NCI-H1694 treated with DMSO at 0.1 percent for 48 hours (cell line): ENCODE measurements at regions not wholly inside any gene's neighbourhood (a gene's known extent, or its start where the extent isn't known, plus 50 kb on each side); places are given as distances from the start of the nearest gene placed in this dataset.
"Not testable (repeated sequence)": the region's sequence is repeated elsewhere in the genome, so short reads cannot be mapped to it uniquely, and the experiment has no call there.

Experiments
- DNase-seq: peaks from one replicate; lab custom pipeline; 2025; lab: John Stamatoyannopoulos, UW

DNA sequence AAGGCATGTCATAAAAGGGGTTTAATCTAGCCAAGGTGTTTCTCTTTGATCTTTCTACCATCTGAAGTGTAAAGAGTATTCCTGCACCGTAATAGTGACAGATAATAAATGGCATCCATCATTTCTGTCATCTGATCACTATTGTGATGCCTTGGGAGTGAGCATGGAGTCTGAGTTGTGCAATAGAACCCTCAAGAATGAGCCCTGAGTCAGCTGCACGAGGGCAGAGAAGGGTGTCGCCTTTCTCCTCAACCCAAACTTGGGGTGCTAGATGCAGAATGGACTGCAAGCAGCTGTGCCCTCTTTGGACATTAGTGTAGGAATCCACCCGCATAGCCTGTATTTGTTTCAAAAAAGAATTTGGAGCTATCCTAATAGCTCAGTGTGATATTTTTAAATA, 115.2 kb downstream of the ZNF37A start:
- no peak for DNase-seq

DNA sequence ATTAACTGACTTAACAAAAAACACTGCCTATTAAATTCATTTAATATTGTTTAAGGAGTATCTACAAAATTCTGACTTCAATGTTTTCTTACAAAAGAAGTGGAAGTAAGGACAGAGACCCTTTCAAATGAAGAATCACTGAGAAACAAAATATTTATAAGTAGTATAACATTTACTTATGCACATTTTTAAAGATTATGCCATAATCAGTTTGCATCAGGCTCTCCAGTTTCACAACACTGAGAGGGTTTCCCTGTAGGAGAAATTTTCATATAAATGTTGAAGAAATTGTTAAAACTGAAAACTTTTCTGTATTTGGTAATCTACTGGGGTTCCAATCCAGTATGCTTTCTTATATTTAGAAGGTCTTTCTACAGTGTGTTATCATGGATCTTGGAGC, 115.6 kb downstream of the ZNF37A start:
- DNase-seq, result not testable (repeated sequence)

DNA sequence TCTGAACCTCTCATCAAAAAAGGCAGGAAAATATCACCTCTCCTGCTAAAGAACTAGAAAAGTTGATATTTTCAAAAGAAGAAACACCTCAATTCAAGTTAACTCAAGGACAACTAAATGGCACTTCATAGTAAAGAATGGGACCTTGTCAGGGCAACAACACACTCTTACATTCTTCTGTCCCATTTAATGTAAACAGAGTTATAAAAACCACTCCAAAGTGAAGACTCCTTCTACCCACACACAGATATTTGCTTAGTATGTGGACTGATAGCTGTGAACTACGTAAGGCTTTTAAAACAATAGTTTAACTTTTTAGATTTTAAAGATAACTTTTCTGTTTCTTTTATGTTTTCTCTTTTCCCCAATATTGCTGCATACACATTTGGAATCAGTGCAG, 118.3 kb downstream of the ZNF37A start:
- no peak for DNase-seq

DNA sequence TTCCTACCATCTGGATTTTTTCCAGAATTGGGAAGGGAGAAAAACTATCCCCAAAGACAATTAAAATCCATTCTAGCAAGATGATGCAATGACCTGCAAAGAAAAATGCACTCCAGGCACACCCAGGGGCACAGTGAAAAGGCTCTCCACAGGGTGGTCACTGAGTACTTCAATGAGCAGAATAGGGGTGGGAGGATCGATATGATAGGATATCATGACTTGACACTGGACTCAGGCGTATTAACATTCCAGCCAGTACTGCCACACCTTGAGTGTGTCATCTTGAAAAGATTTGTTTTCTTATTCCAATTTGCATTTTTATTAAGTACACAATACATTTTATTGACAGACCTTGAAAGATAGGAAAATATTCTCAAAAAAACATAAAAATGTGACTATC, 132.2 kb downstream of the ZNF37A start:
- no peak for DNase-seq

DNA sequence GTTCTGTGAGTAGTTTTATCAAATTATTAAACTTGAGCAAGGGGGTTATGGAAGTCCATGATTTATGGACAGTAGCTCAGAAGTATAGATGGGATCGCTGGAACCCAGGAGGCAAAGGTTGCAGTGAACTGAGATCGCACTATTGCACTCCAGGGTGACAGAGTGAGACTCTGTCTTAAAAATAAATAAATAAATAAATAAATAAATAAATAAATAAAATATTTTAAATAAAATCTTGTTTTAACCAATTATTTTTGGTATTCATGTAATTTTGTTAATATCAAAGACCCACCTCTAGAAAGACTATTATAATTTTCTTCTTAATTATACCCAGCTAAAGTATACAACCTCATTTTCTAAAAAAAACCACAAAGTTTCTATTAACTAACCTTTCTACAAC, 134.3 kb downstream of the ZNF37A start:
- DNase-seq, result no peak

DNA sequence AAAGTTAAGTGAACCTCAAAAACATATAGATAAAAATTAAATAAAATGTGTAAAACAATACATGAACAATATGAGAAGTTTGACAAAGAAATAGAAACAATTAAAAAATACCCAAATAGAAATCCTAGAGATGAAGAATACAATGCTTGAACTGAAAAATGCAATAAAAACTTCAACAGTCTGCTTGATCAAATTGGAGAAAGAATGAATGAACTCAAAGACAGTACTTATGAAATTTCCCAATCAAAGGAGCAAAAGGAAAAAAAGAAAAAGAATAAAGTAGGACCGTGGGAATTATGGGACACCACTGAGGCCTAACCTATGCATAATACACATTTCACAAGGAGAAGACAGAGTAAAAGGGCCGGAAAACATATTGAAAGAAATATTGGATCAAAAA, 144.3 kb downstream of the ZNF37A start:
- DNase-seq, result not testable (repeated sequence)

DNA sequence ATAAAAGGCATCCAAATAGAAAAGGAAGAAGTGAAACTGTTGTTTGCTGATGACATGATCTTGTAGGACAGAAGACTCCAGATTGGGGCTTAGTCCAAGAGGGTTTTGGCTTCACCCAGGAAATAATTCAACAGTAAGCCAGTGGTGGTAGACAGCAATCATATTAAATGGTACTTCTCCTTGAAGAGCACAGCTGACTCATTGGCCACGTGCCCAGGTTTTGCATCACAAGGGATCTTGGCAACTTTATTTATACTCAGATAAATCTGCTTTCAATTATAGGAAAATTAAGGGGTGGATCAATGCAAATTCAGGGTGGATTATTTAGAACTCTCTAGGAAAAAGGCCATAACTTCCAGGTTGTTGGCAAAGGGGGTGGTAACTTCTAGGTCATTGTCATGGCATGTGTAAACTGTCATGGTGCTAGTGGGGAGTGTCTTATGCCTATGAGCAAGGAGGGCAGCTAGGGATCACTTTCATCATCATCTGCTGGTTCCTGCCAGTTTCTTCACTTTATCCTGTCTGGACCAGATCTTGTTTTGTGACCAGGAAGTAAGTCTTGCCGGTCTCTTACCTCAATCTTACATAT, 148.0 kb downstream of the ZNF37A start:
- not testable (repeated sequence) for DNase-seq

DNA sequence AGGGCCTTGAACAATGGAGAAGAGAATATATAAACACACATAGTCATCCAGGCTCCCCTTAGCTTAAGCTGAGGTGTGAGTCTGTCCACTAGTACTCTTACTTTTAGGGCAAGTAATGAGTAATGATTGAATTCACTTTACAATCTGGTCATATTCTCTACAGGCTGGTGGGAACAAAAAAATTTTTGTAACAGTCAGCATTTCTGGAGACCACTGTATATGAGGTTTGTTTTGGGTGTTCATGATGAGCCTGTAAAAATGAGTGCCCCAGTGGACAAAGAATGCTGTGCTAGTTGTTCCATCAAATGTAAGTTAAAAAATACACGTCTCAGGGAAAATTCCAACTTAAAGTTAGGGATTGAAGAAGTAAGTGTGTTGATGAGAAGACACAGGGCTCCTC, 154.0 kb downstream of the ZNF37A start:
- not testable (repeated sequence) for DNase-seq

DNA sequence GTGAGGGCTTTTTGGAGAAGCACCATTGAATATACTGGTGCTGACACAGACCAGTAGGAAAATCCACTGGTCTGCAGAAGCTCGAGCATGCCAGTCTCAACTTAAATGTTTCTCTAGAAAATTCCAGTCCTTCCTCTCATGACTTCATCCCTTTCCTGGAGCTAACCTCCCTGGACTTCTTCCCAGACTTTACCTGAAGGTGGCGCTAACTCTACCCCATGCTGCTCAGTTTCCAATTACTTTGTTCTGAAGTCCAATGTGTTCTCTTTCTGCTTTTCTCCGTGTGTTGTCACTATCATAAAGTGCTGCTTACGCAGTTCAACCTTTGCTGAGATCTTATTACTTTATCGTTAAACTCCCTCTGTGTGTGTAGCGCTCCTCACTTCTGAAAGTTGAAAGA, 158.4 kb downstream of the ZNF37A start:
- DNase-seq, result not testable (repeated sequence)

DNA sequence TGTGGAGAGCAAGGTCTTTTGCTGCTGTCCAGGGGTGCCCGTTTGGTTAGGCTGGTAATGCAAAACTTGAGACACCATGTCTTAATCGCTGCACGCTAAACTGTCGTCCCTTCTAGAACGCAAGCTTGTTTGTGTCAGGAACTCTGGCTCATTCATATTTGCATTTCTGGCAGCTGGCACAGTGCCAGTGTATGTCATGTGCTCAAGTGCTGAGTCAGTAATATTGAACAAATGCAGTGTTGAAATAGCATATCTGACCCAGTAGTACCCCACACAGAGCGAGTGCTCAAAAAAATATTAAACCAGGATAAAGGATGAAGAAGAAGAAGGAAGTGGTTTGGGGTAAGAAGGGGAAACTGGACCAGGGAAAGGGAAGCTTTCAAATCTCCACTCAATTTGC, 173.4 kb downstream of the ZNF37A start:
- not testable (repeated sequence) for DNase-seq

DNA sequence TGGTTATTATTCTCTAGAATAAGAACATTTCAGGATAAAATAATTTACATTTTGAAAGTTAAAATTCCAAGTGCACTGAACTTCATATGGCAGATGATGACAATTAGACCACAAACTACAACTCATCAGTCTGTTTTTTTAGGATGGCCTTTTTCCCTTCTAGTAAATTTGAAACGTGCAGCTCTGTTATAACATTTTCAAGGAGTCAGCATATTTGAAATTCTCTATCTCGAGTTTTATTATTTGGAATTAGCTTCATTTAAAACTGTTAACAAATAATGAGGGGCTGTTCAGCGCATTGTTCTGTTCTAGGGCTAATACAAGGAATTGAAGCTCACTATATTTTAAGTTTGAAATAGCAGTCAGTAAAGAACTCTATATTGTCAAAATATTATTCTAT, 176.9 kb downstream of the ZNF37A start:
- not testable (repeated sequence) for DNase-seq

DNA sequence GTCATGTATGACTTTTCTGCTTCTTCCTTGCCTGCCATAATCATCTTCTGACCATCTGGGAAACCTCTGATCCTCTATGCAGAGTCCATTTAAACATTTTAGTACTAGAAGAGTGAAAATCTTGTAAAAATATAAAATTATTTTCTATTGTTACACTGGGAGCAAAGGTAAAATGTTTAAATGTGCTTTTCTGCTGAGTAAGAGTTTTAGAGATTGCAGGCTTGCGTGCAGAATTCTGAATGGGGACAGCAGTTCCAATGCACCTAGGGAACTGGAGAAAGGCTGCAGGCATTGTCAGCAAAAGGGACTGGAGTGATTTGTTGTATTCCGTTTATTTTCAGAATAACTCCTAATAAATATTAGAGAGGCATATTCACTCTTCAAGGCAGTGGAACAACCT, 180.7 kb downstream of the ZNF37A start:
- not testable (repeated sequence) for DNase-seq

DNA sequence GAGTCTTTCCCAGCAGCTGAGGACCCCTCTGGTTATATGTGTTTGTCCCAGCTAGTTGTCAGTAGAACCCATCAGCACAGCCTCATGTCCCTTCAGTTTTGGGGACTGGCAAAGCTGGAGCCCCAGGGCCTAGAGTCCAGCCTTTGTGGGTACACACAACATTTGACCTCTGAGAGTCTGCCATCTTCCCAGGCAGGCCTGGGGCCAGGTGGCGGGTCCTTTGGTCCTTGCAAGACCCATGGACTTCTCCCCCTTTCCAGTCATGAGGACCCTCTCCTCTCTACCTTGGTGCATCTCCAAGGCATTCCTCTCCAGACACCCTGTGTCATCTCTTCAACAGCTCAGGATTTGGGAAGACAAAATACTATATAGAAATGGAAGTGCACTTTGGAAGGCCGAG, 198.4 kb downstream of the ZNF37A start:
- not testable (repeated sequence) for DNase-seq

DNA sequence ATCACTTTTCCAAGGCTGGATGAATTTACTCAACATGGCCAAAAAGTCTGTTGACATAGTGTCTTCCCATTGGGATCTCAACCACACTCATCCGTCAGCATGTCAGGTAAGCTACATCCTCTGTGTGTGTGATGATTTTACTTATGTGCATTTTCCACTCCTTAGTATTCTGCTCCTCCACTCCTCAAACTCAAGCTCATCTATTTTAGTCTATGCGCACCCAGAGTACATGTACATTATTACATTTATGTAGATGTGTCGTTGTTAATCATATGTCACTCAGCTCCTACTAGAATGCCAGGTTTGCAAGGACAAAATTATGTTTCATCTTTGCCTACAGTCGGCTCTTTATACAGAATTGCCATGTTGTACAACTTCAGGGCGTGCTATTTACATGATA, 216.0 kb downstream of the ZNF37A start:
- DNase-seq, result not testable (repeated sequence)

DNA sequence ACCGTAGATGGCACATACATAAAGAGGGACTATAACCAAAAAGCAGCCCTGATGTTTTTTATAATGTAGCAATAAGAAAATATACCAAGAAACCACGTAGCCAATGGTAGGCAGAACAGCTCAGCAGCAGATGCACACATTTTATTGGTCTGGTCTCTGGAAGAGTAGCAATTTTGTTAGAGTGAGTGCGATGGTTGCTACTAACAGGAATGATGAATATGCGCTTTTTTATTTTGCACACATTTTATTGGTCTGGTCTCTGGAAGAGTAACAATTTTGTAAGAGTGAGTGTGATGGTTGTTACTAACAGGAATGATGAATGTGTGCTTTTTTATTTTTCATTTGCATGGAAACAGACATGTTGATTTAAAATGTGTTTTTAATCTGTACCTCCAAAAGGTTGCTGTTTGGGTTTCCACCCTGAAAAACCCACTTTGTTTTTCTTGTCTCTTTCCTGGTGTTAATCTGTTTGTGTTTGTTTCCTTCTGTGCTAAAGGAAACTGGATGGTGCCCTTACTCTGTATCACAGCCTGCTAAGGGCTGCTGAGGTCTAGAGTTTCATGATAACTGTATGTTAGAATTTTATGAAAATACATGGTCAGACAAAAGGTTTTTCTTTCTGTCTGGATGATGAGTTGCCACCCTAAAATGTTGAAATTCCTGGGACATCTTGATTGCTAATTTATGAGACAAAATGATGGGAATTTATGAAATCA, 221.1 kb downstream of the ZNF37A start:
- not testable (repeated sequence) for DNase-seq

DNA sequence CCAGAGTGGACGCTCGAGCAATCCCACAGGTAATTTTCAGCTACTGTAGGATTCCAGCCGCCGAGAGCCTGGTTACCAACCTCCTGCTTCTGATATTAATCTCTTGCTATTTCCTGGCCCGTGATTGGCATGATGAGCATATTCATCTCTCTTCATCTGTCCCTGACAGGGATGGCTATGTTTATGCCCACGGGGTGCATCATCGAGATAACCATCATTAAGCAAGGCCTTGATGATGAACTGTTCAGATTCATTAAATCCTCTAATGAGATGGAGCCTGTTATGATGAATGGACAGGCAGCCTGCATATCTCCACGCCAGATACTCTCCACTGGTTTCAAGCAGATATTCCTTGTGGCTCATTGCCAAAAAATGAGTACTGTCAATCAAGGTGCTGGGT, 227.3 kb downstream of the ZNF37A start:
- not testable (repeated sequence) for DNase-seq

DNA sequence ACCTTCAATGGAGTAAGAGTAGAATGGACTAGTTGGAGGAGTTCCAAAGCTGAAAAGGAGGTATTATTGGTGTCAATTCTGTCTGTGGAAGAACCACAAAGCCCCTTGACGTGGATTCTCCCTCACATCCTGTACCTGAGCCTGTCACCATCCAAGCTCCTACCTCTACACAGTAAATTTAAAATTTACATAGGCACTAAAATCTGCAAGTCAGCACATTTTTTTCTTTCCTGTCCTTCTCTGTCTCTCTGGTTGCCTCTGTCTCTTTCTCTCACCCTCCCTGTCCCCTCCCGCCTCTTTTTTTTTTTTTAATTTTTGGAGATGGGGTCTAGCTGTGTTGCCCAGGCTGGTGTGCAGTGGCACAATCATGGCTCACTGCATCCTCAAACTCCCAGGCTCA, 236.2 kb downstream of the ZNF37A start:
- DNase-seq, result not testable (repeated sequence)

DNA sequence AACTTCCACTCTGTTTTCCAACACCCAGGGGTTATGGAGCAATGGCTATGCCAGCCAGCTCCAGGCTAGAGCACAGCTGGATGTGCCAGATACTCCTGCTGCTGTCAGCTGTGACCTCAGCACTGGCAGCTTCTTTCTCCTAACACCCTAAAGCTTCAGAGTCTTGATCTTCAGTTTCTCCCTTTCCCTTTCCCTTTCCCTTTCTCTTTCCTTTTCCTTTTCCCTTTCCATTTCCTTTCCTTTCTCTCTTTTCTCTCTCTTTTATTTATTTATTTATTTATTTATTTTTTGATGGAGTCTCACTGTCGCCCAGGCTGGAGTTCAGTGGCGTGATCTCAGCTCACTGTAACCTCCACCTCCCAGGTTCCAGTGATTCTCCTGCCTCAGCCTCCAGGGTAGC, 237.0 kb downstream of the ZNF37A start:
- not testable (repeated sequence) for DNase-seq

DNA sequence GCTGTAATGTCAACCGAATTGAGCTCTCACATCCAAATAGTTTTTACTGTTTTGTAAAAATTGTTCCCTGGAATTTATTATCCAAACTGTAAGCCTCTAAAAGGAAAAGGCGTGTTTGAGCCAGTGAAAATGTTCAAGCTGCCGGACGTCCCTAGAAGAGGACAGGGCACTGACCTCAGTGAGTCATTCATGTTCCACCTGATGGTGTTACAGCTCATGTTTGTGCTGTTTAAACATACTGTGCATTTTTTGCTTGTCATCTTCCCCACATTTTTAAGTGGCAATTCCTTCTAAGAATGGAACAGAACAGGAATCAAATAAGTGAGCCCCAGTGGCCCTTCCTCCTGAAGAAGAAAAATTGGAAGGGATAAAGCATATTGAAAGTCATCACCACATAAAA, 239.6 kb downstream of the ZNF37A start:
- DNase-seq, result not testable (repeated sequence)

DNA sequence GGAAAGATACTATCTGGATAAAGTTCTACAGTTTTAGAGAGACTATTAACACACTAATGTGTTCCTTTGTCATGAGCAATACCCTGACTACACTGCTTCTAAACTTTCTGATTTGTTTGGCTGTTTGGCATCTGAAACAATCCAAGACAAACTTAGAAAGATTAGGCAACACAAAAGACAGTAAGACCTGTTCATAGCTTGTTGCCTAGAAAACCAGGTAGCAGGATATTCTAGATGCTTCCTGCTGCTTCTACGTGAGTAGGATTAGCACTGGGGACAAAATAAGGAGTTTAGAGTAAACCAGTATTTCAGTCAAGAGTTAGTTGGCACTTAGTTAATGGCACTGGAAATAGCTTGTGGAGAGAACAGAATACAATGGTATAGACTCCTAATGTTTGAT, 256.5 kb downstream of the ZNF37A start:
- not testable (repeated sequence) for DNase-seq

DNA sequence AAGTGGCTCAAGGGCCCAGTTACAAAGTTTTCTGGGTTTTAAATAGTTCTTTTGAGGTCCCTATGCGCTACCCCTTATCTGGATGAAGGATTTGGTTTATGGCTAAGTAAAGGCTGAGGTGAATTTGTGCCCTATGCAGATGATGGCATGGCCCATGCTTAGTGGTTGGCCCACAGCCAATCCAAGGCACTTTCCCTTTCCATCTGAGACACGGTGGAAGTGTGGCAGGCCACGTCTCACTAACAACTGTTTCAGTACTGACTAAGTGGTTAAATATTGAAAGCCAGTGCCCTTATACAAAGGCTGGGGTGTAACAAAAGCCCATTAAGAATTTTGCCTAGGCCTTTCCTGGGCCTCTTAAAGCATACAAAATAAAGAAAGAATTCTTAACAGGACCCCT, 260.3 kb downstream of the ZNF37A start:
- not testable (repeated sequence) for DNase-seq

DNA sequence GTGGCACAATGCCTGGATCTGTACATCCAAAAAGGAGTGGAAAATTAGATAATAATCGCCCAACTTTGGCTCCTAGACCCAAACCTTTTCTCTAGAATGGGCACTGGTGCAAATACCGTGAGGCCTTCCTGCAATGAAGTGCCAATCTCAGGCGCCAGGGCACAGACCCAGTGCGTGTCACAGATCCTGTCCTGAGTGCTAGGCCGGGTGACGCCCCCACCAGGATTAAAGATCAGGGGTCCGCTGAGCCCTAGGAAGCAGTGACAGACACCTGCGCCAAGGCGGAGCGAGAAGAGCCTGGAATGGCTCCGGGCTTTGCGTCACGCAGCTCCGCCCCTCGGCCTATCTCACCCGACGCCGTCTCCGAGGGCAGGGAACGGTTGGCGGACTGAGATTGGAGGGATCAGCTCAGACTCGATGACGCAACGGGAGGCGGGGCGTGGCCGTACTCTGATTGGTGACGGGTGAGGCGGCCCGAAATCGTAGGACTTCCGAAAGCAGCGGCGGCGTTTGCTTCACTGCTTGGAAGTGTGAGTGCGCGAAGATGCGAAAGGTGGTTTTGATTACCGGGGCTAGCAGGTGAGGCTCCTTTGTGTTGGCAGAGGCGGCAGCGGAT, 261.9 kb downstream of the ZNF37A start:
- DNase-seq, result peak; percentile 4

DNA sequence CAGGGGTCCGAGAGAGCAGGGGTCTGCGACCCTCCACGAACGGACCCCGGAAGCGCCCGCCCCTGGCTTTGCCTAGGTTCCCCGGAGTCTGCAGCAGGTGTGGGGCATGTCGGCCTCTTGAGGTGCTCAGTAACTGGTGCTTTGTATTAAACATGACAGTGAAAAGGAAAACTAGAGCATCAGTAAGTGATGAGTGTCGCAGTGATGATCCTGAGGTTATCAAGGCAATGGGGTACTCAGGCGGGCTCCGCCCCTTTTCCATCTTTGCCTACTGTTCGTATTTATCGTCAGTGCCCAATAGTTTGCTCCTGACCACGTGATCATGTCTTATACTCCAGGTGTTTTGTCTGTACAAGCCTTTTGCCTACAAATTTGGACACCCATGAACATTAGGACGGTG, 262.4 kb downstream of the ZNF37A start:
- DNase-seq, result not testable (repeated sequence)
